Stimulated activated naive CD8-positive, alpha-beta T cell treated with anti-CD3 and anti-CD28 coated beads, Interleukin-15, amount 100 ng/mL, for 72 hours (primary cell): ENCODE measurements at regions not wholly inside any gene's neighbourhood (a gene's known extent, or its start where the extent isn't known, plus 50 kb on each side); places are given as distances from the start of the nearest gene placed in this dataset.

Experiments
- ATAC-seq: fragments of 150-1000 bp; cut with Tn5 transposase; 2 replicates; pipeline ENCODE4 v1.10.0; 2021; ENCODE audit warnings: mild to moderate bottlenecking, moderate library complexity
- DNase-seq, 2 donors: peaks; one replicate each; pipeline ENCODE4 v3.0.0; 2021 to 2022
- H3K27ac Mint-ChIP-seq, 2 donors: one replicate each; pipeline ENCODE4 v1.8.0; 2022; ENCODE audit warnings: mild to moderate bottlenecking in 2 of 2, mixed read lengths in 2 of 2, moderate library complexity in 2 of 2
- H3K27me3 Mint-ChIP-seq: one replicate; pipeline ENCODE4 v1.8.0; 2022; ENCODE audit warnings: mixed read lengths
- H3K4me1 Mint-ChIP-seq: one replicate; pipeline ENCODE4 v1.8.0; 2022; ENCODE audit warnings: mild to moderate bottlenecking, mixed read lengths
- H3K4me3 Mint-ChIP-seq, 2 donors: one replicate each; pipeline ENCODE4 v1.8.0; 2022; ENCODE audit warnings: mild to moderate bottlenecking in 2 of 2, mixed read lengths in 2 of 2, moderate library complexity in 1 of 2
- H3K9me3 Mint-ChIP-seq, 2 donors: one replicate each; pipeline ENCODE4 v1.8.0; 2022; ENCODE audit warnings: mixed read lengths in 2 of 2

GRCh38 chr6:40973304-40973703 is 65.7 kb downstream of the UNC5CL start:
- H3K27me3 Mint-ChIP-seq, result peaks cover 65% of the 10 kb centered on the region

GRCh38 chr6:40972814-40973213 is 66.2 kb downstream of the UNC5CL start:
- H3K4me3 Mint-ChIP-seq, result no peak overlapping the region
- no peak for ATAC-seq
- no peaks in the 10 kb centered on the region for H3K9me3 Mint-ChIP-seq
- H3K27me3 Mint-ChIP-seq, result peaks cover 60% of the 10 kb centered on the region
- H3K4me1 Mint-ChIP-seq, result no peaks in the 10 kb centered on the region
- no peak for DNase-seq
- H3K27ac Mint-ChIP-seq, result no peak overlapping the region

More at GRCh38 chr6:40973304-40973703, 65.7 kb downstream of the UNC5CL start:
- DNase-seq (no peak), ATAC-seq (no peak)
- H3K27ac Mint-ChIP-seq, result no peak overlapping the region
- no peak overlapping the region for H3K4me3 Mint-ChIP-seq
- H3K9me3 Mint-ChIP-seq, result no peaks in the 10 kb centered on the region
- H3K4me1 Mint-ChIP-seq, result no peaks in the 10 kb centered on the region

GRCh38 chr6:40972190-40972589 is 66.8 kb downstream of the UNC5CL start:
- Mint-ChIP-seq H3K4me3 (no peak overlapping the region), H3K4me1 (no peaks in the 10 kb centered on the region), H3K27ac (no peak overlapping the region), H3K9me3 (no peaks in the 10 kb centered on the region), H3K27me3 (peaks cover 54% of the 10 kb centered on the region)
- no peak for ATAC-seq
- DNase-seq, result no peak

- Mint-ChIP-seq H3K4me1 (no peaks in the 10 kb centered on the region), H3K4me3 (no peak overlapping the region), H3K27ac (no peak overlapping the region), H3K9me3 (no peaks in the 10 kb centered on the region), H3K27me3 (peaks cover 19% of the 10 kb centered on the region)
- DNase-seq, result no peak
- no peak for ATAC-seq
Measured at GRCh38 chr6:40968620-40969164, 70.3 kb downstream of the UNC5CL start.

GRCh38 chr6:40966860-40967259 is 72.2 kb downstream of the UNC5CL start:
- ATAC-seq, result no peak
- Mint-ChIP-seq H3K27ac (no peak overlapping the region), H3K4me3 (no peak overlapping the region), H3K27me3 (peaks cover 13% of the 10 kb centered on the region), H3K4me1 (peaks cover 8% of the 10 kb centered on the region), H3K9me3 (no peaks in the 10 kb centered on the region)
- no peak for DNase-seq

GRCh38 chr6:40965046-40965445 is 74.0 kb downstream of the UNC5CL start:
- H3K27ac Mint-ChIP-seq, result no peak overlapping the region
- DNase-seq, result no peak
- no peak for ATAC-seq
- no peaks in the 10 kb centered on the region for H3K9me3 Mint-ChIP-seq
- H3K4me3 Mint-ChIP-seq, result no peak overlapping the region
- peaks cover under 1% of the 10 kb centered on the region for H3K27me3 Mint-ChIP-seq
- H3K4me1 Mint-ChIP-seq, result peaks cover 9% of the 10 kb centered on the region

- Mint-ChIP-seq H3K9me3 (no peaks in the 10 kb centered on the region), H3K4me1 (peaks cover 13% of the 10 kb centered on the region), H3K4me3 (no peak overlapping the region), H3K27ac (peak overlapping the region in 1 of 2 donors; percentile 69), H3K27me3 (no peaks in the 10 kb centered on the region)
- DNase-seq (no peak), ATAC-seq (no peak)
Measured at GRCh38 chr6:40963019-40963418, 76.0 kb downstream of the UNC5CL start.

GRCh38 chr6:40962241-40962640 is 76.8 kb downstream of the UNC5CL start:
- DNase-seq (peak; percentile 3 to 32), ATAC-seq (peak; percentile 93)
- peaks cover 13% of the 10 kb centered on the region for H3K4me1 Mint-ChIP-seq
- no peak overlapping the region for H3K4me3 Mint-ChIP-seq
- no peaks in the 10 kb centered on the region for H3K27me3 Mint-ChIP-seq
- H3K27ac Mint-ChIP-seq, result peak overlapping the region in 1 of 2 donors; percentile 46
- no peaks in the 10 kb centered on the region for H3K9me3 Mint-ChIP-seq

GRCh38 chr6:40961831-40962230 is 77.2 kb downstream of the UNC5CL start:
- no peaks in the 10 kb centered on the region for H3K9me3 Mint-ChIP-seq
- peaks cover 13% of the 10 kb centered on the region for H3K4me1 Mint-ChIP-seq
- H3K27ac Mint-ChIP-seq, result peak overlapping the region in 1 of 2 donors; percentile 46
- no peaks in the 10 kb centered on the region for H3K27me3 Mint-ChIP-seq
- ATAC-seq, result no peak
- no peak overlapping the region for H3K4me3 Mint-ChIP-seq
- no peak for DNase-seq

- no peaks in the 10 kb centered on the region for H3K27me3 Mint-ChIP-seq
- H3K4me3 Mint-ChIP-seq, result no peak overlapping the region
- H3K9me3 Mint-ChIP-seq, result no peaks in the 10 kb centered on the region
- no peak for ATAC-seq
- no peak overlapping the region for H3K27ac Mint-ChIP-seq
- DNase-seq, result no peak
- peaks cover 13% of the 10 kb centered on the region for H3K4me1 Mint-ChIP-seq
Measured at GRCh38 chr6:40960742-40961430, 78.1 kb downstream of the UNC5CL start.

- no peak overlapping the region for H3K4me3 Mint-ChIP-seq
- ATAC-seq (no peak), DNase-seq (no peak)
- H3K27me3 Mint-ChIP-seq, result no peaks in the 10 kb centered on the region
- peaks cover 13% of the 10 kb centered on the region for H3K4me1 Mint-ChIP-seq
- no peak overlapping the region for H3K27ac Mint-ChIP-seq
- H3K9me3 Mint-ChIP-seq, result no peaks in the 10 kb centered on the region
Measured at GRCh38 chr6:40959781-40960327, 79.2 kb downstream of the UNC5CL start.

GRCh38 chr6:40958738-40959137 is 80.3 kb downstream of the UNC5CL start:
- Mint-ChIP-seq H3K27me3 (peaks cover 10% of the 10 kb centered on the region), H3K4me3 (no peak overlapping the region), H3K9me3 (no peaks in the 10 kb centered on the region), H3K27ac (no peak overlapping the region), H3K4me1 (peaks cover 13% of the 10 kb centered on the region)
- no peak for DNase-seq
- no peak for ATAC-seq

GRCh38 chr6:40957616-40958492 is 81.2 kb downstream of the UNC5CL start:
- Mint-ChIP-seq H3K27ac (no peak overlapping the region), H3K9me3 (no peaks in the 10 kb centered on the region), H3K27me3 (peaks cover 11% of the 10 kb centered on the region), H3K4me1 (peaks cover 13% of the 10 kb centered on the region), H3K4me3 (no peak overlapping the region)
- DNase-seq (no peak), ATAC-seq (no peak)

GRCh38 chr6:40956936-40957335 is 82.1 kb downstream of the UNC5CL start:
- H3K4me1 Mint-ChIP-seq, result peaks cover 5% of the 10 kb centered on the region
- H3K27me3 Mint-ChIP-seq, result peaks cover 11% of the 10 kb centered on the region
- no peak overlapping the region for H3K27ac Mint-ChIP-seq
- ATAC-seq, result no peak
- no peak for DNase-seq
- no peak overlapping the region for H3K4me3 Mint-ChIP-seq
- H3K9me3 Mint-ChIP-seq, result no peaks in the 10 kb centered on the region

- DNase-seq (no peak), ATAC-seq (peak; percentile 40)
- H3K27ac Mint-ChIP-seq, result no peak overlapping the region
- H3K4me3 Mint-ChIP-seq, result no peak overlapping the region
- H3K4me1 Mint-ChIP-seq, result peaks cover 4% of the 10 kb centered on the region
- H3K27me3 Mint-ChIP-seq, result peaks cover 23% of the 10 kb centered on the region
- H3K9me3 Mint-ChIP-seq, result no peaks in the 10 kb centered on the region
Measured at GRCh38 chr6:40955178-40955545, 83.9 kb downstream of the UNC5CL start.
